H1 (cell line): ENCODE measurements at regions not wholly inside any gene's neighbourhood (a gene's known extent, or its start where the extent isn't known, plus 50 kb on each side); places are given as distances from the start of the nearest gene placed in this dataset.

ENCODE experiments used
- CTCF ChIA-PET: fragments of 300-600 bp; sonication (Branson Sonifier 250); formaldehyde crosslinking; loops from one replicate; lab custom pipeline; 2021; ENCODE audit not compliant: partially characterized antibody; lab: Charles Lee
- POLR2A ChIA-PET: fragments of 300-600 bp; sonication (Branson Sonifier 250); formaldehyde crosslinking; loops from one replicate; lab custom pipeline; 2021; ENCODE audit warnings: inconsistent platforms; ENCODE audit not compliant: partially characterized antibody; lab: Charles Lee
- DNase-seq, 2 experiments: peaks; one replicate each; pipeline versions ENCODE4 v3.0.0 to v3.0.0-alpha.2; 2010 to 2022; ENCODE audit warnings: low spot score in 2 of 2, low read depth in 1 of 2, mixed read lengths in 1 of 2
- FAIRE-seq: peaks from 2 replicates; lab custom pipeline; 2011; peaks lifted over from hg19 to GRCh38; lab: Jason Lieb, UNC
- H2AFZ ChIP-seq: 2 replicates; pipeline ENCODE4 v1.8.1; 2012; ENCODE audit warnings: low read length, inconsistent platforms
- H2AK5ac ChIP-seq: 2 replicates; pipeline ENCODE4 v1.6.1; 2013; ENCODE audit warnings: low read depth, low read length
- H2BK120ac ChIP-seq: replicated peaks from 2 replicates; pipeline ENCODE3; 2013; ENCODE audit warnings: low read depth, low read length, inconsistent platforms
- H2BK12ac ChIP-seq: 2 replicates; pipeline ENCODE4 v1.6.1; 2013; ENCODE audit warnings: low read depth, low read length
- H2BK15ac ChIP-seq: 2 replicates; pipeline ENCODE4 v1.6.1; 2013; ENCODE audit warnings: low read length
- H2BK20ac ChIP-seq: 2 replicates; pipeline ENCODE4 v1.6.1; 2013; ENCODE audit warnings: low read length
- H2BK5ac ChIP-seq: 2 replicates; pipeline ENCODE4 v1.6.1; 2013; ENCODE audit warnings: low read depth, low read length
- H3K14ac ChIP-seq: 2 replicates; pipeline ENCODE4 v1.6.1; 2013; ENCODE audit warnings: inconsistent platforms; ENCODE audit not compliant: insufficient read length
- H3K18ac ChIP-seq: 2 replicates; pipeline ENCODE4 v1.6.1; 2013; ENCODE audit warnings: low read length; ENCODE audit errors: extremely low read depth
- H3K23ac ChIP-seq: 2 replicates; pipeline ENCODE4 v1.6.1; 2013; ENCODE audit warnings: inconsistent platforms; ENCODE audit not compliant: insufficient read length
- H3K23me2 ChIP-seq: 2 replicates; pipeline ENCODE4 v1.6.1; 2013; ENCODE audit warnings: low read depth, low read length
- H3K27ac ChIP-seq: 2 replicates; pipeline ENCODE4 v1.6.1; 2011; ENCODE audit warnings: low read depth, low read length, inconsistent platforms
- H3K27me3 ChIP-seq, 4 experiments: replicated peaks in 1 of 4; 1 replicate in 1 of 4; 2 replicates in 3 of 4; pipeline versions ENCODE4 v1.6.1 to v1.8.1; 2011 to 2013; ENCODE audit warnings: low read length in 3 of 4, mild to moderate bottlenecking in 3 of 4, inconsistent platforms in 2 of 4, mixed read lengths in 2 of 4, moderate library complexity in 1 of 4; ENCODE audit not compliant: control insufficient read depth in 3 of 4, insufficient read depth in 3 of 4; ENCODE audit errors: extremely low read depth in 1 of 4
- H3K36me3 ChIP-seq, 4 experiments: 2 replicates each; pipeline versions ENCODE4 v1.6.1 to v1.8.1; 2011 to 2013; ENCODE audit warnings: mild to moderate bottlenecking in 4 of 4, low read length in 3 of 4, moderate library complexity in 2 of 4, control low read depth in 1 of 4, inconsistent platforms in 1 of 4; ENCODE audit not compliant: insufficient read depth in 4 of 4, control insufficient read depth in 2 of 4
- H3K4ac ChIP-seq: replicated peaks from 2 replicates; pipeline ENCODE3; 2013; ENCODE audit warnings: low read length, low read depth, mixed read lengths, inconsistent platforms; ENCODE audit not compliant: insufficient read length
- H3K4me1 ChIP-seq, 4 experiments: replicated peaks in 1 of 4; 1 replicate in 1 of 4; 2 replicates in 3 of 4; pipeline versions ENCODE4 v1.6.1 to v1.8.1; 2011 to 2013; ENCODE audit warnings: low read length in 3 of 4, inconsistent platforms in 2 of 4, mixed read lengths in 1 of 4; ENCODE audit not compliant: insufficient read depth in 4 of 4, control insufficient read depth in 3 of 4
- H3K4me2 ChIP-seq, 2 experiments: 2 replicates each; pipeline versions ENCODE4 v1.6.1 to v1.8.1; 2011 to 2013; ENCODE audit warnings: low read depth in 2 of 2, low read length in 2 of 2, control low read depth in 1 of 2, inconsistent platforms in 1 of 2, mild to moderate bottlenecking in 1 of 2; ENCODE audit not compliant: insufficient read depth in 1 of 2
- H3K4me3 ChIP-seq, 4 experiments: fragments of 200-600, 300-600 bp in 1 of 4; sonication (generic), shearing (Covaris generic), sonication (Bioruptor Twin) in 1 of 4; 2 replicates each; pipeline versions ENCODE4 v1.5.1 to v1.8.1; 2011 to 2016; ENCODE audit warnings: low read length in 4 of 4, low read depth in 3 of 4, control low read depth in 2 of 4, inconsistent platforms in 2 of 4, mild to moderate bottlenecking in 2 of 4, mixed read lengths in 1 of 4, moderate library complexity in 1 of 4; ENCODE audit not compliant: insufficient read depth in 2 of 4; ENCODE audit errors: extremely low read depth in 1 of 4
- H3K56ac ChIP-seq: replicated peaks from 2 replicates; pipeline ENCODE3; 2013; ENCODE audit warnings: low read depth, mild to moderate bottlenecking, mixed read lengths, low read length, inconsistent platforms; ENCODE audit not compliant: insufficient read length
- H3K79me1 ChIP-seq: 2 replicates; pipeline ENCODE4 v1.6.1; 2013; ENCODE audit warnings: low read depth, low read length, control low read depth
- H3K79me2 ChIP-seq, 2 experiments: 2 replicates each; pipeline versions ENCODE4 v1.6.1 to v1.8.1; 2012 to 2013; ENCODE audit warnings: low read length in 2 of 2, mild to moderate bottlenecking in 2 of 2, inconsistent platforms in 1 of 2; ENCODE audit not compliant: insufficient read depth in 2 of 2, control insufficient read depth in 1 of 2
- H3K9ac ChIP-seq, 4 experiments: replicated peaks in 1 of 4; 1 replicate in 1 of 4; 2 replicates in 3 of 4; pipeline versions ENCODE4 v1.6.1 to v1.8.1; 2011 to 2013; ENCODE audit warnings: low read depth in 3 of 4, low read length in 3 of 4, control low read depth in 2 of 4, mild to moderate bottlenecking in 2 of 4, moderate library complexity in 2 of 4, inconsistent platforms in 1 of 4; ENCODE audit errors: extremely low read depth in 1 of 4
- H3K9me3 ChIP-seq, 2 experiments: 2 replicates each; pipeline versions ENCODE4 v1.6.1 to v1.8.1; 2012 to 2013; ENCODE audit warnings: mild to moderate bottlenecking in 2 of 2, moderate library complexity in 2 of 2, control low read depth in 1 of 2, inconsistent platforms in 1 of 2, low read depth in 1 of 2, low read length in 1 of 2, mixed read lengths in 1 of 2; ENCODE audit not compliant: insufficient read depth in 2 of 2
- H4K20me1 ChIP-seq, 2 experiments: replicated peaks in 1 of 2; 2 replicates each; pipeline versions ENCODE3 to v1.8.1; 2011 to 2013; ENCODE audit warnings: inconsistent platforms in 2 of 2, low read length in 2 of 2, mild to moderate bottlenecking in 1 of 2; ENCODE audit not compliant: insufficient read depth in 2 of 2, control insufficient read depth in 1 of 2
- H4K5ac ChIP-seq: 2 replicates; pipeline ENCODE4 v1.6.1; 2013; ENCODE audit warnings: low read length, low read depth, mixed read lengths, inconsistent platforms; ENCODE audit not compliant: insufficient read length
- H4K8ac ChIP-seq: 2 replicates; pipeline ENCODE4 v1.8.0; 2013; ENCODE audit warnings: mild to moderate bottlenecking, moderate library complexity, low read length, inconsistent platforms; ENCODE audit not compliant: insufficient read depth; ENCODE audit errors: extremely low read depth
- H4K91ac ChIP-seq: replicated peaks from 2 replicates; pipeline ENCODE3; 2013; ENCODE audit warnings: low read length, mixed read lengths, inconsistent platforms; ENCODE audit not compliant: insufficient read length
- ASH2L ChIP-seq: fragments of 200-600, 300-600 bp; sonication (generic); IDR thresholded peaks from one replicate; pipeline ENCODE4 v1.7.1; 2017; ENCODE audit warnings: low read length
- ATF3 ChIP-seq: IDR thresholded peaks from 2 replicates; pipeline ENCODE4 v1.6.1; 2011; ENCODE audit warnings: low read depth, mild to moderate bottlenecking, low read length; ENCODE audit not compliant: insufficient read depth
- CBX5 ChIP-seq: fragments of 300-800, 300-1000 bp; sonication (generic); IDR thresholded peaks from 2 replicates; pipeline ENCODE4 v1.7.1; 2016; ENCODE audit warnings: antibody characterized with exemption, low read length, low read depth
- E2F6 ChIP-seq: IDR thresholded peaks from 2 replicates; pipeline ENCODE4 v1.6.1; 2012; ENCODE audit warnings: inconsistent platforms
- GABPA ChIP-seq: IDR thresholded peaks from 2 replicates; pipeline ENCODE4 v1.6.1; 2011; ENCODE audit warnings: mild to moderate bottlenecking, low read length, moderate library complexity, borderline replicate concordance; ENCODE audit not compliant: insufficient read depth
- SP2 ChIP-seq: IDR thresholded peaks from 2 replicates; pipeline ENCODE4 v1.6.1; 2012; ENCODE audit warnings: mild to moderate bottlenecking, low read length, inconsistent platforms
- USF2 ChIP-seq: IDR thresholded peaks from 2 replicates; pipeline ENCODE4 v1.6.1; 2011; ENCODE audit warnings: low read length, improper control_type of control experiment
- WGBS, 2 experiments: shearing (Covaris generic) in 1 of 2; methylation state at CpG; one replicate each; pipeline versions ENCODE4 v1.1.6 to v1.1.7; 2013 to 2015; ENCODE audit warnings: low lambda C conversion rate in 2 of 2, mixed read lengths in 2 of 2, inconsistent platforms in 1 of 2, low coverage in 1 of 2, missing lambda C conversion rate in 1 of 2; ENCODE audit not compliant: insufficient replicate concordance in 2 of 2, insufficient coverage in 1 of 2, insufficient read length in 1 of 2; ENCODE audit errors: extremely low coverage in 1 of 2, missing lambda C conversion rate in 1 of 2; 5-methylcytosine and 5-hydroxymethylcytosine counted together
- TF ChIP-seq, protein P1 (sequence below), 3 experiments: IDR thresholded peaks; 1 replicate in 2 of 3; 2 replicates in 1 of 3; pipeline versions ENCODE4 v1.5.1 to v1.6.1; 2011; ENCODE audit warnings: low read length in 3 of 3, mild to moderate bottlenecking in 3 of 3, inconsistent platforms in 2 of 3, low read depth in 1 of 3, moderate library complexity in 1 of 3; ENCODE audit not compliant: insufficient read depth in 1 of 3; ENCODE audit errors: control extremely low read depth in 1 of 3

DNA sequence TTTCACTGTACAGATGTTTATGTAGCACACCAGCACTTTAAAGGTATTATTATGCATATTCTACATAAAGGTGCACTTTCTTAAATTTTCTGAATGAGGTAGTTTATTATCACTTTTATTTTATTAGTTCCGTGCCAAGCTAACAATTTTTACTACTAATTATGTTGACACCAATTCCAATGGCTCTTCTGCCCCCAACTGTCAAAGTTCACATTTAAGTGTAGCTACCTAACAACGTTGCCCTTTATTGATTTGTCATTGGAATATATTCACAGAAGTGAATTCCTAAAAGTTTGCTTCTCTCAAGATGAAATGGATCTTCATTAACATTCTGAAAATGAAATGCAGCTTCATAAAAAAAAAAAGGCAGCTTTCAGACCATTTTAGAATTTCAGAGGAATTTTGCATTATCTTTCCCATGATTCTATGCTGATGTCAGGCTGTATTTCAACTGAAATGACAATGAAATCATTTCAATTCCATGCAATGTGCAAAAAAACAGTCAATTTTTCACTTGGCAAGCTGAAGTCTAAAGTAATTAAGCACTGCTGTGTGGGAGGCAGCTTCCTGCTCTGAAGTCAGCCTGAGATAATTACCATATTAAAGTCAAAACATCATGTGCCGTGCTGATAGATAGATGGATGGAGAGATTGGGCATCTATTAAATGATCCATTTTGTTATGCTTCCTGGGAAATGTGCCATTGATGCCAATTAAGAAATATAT is 229.2 kb downstream of the TTLL7 start:
- Histone ChIP-seq H3K79me1 (no peaks in the 10 kb centered on the region), H3K56ac (no peak overlapping the region), H4K8ac (no peak overlapping the region), H3K4me3 (no peak overlapping the region), H3K18ac (no peak overlapping the region), H3K23me2 (0 out of 2 replicates have a peak, but pooled peaks cover 2% of the 10 kb centered on the region), H3K9ac (no peak overlapping the region), H3K4me1 (no peaks in the 10 kb centered on the region; a peak in 2 of 7 replicates), H3K27ac (no peak overlapping the region), H2BK120ac (no peak overlapping the region), H3K14ac (no peak overlapping the region), H2BK5ac (no peak overlapping the region), H2AFZ (no peak overlapping the region), H4K5ac (no peak overlapping the region), H2BK15ac (no peak overlapping the region), H4K91ac (no peak overlapping the region), H3K27me3 (no peaks in the 10 kb centered on the region), H3K9me3 (no peaks in the 10 kb centered on the region; a peak in 1 of 4 replicates), H4K20me1 (no peaks in the 10 kb centered on the region), H2BK20ac (no peak overlapping the region), H3K23ac (no peak overlapping the region), H2AK5ac (no peak overlapping the region), H3K4ac (no peak overlapping the region), H2BK12ac (no peak overlapping the region), H3K79me2 (no peaks in the 10 kb centered on the region), H3K36me3 (no peaks in the 10 kb centered on the region), H3K4me2 (no peak overlapping the region)
- ChIA-PET CTCF (interaction anchor here (0.7 to 1.5 kb wide), 4 partner anchors 10 to 65 kb away, joined by 4 read pairs; no protein-coding TSS in a partner anchor), POLR2A (no interaction called here)
- DNase-seq: no peak
- WGBS, 2 experiments: 81% methylated on average over 3 of the region's 3 CpGs; no CpG with 5 or more reads in 1 of the 2 experiments
- FAIRE-seq: no peak
- no peak for TF ChIP-seq GABPA
- no peak for TF ChIP-seq SP2
- TF ChIP-seq E2F6: no peak
- TF ChIP-seq ATF3: no peak
- TF ChIP-seq CBX5: no peak
- TF ChIP-seq ASH2L: no peak
- no peak for TF ChIP-seq USF2
- TF ChIP-seq, protein P1, sequence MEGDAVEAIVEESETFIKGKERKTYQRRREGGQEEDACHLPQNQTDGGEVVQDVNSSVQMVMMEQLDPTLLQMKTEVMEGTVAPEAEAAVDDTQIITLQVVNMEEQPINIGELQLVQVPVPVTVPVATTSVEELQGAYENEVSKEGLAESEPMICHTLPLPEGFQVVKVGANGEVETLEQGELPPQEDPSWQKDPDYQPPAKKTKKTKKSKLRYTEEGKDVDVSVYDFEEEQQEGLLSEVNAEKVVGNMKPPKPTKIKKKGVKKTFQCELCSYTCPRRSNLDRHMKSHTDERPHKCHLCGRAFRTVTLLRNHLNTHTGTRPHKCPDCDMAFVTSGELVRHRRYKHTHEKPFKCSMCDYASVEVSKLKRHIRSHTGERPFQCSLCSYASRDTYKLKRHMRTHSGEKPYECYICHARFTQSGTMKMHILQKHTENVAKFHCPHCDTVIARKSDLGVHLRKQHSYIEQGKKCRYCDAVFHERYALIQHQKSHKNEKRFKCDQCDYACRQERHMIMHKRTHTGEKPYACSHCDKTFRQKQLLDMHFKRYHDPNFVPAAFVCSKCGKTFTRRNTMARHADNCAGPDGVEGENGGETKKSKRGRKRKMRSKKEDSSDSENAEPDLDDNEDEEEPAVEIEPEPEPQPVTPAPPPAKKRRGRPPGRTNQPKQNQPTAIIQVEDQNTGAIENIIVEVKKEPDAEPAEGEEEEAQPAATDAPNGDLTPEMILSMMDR (IDR thresholded peaks at IDR 0.05; ENCODE audit: control extremely low read depth in 1 of 3, insufficient read depth in 1 of 3, low read depth in 1 of 3, low read length in 3 of 3): no peak
